WERI-Rb-1 (cell line): ENCODE measurements at regions not wholly inside any gene's neighbourhood (a gene's known extent, or its start where the extent isn't known, plus 50 kb on each side); places are given as distances from the start of the nearest gene placed in this dataset.

Experiments used
- DNase-seq: peaks from one replicate; pipeline ENCODE4 v3.0.0-alpha.2; 2020
- H3K27ac ChIP-seq: fragments of 250-450 bp; sonication (Bioruptor Pico); 2 replicates; pipeline ENCODE4 v1.5.1; 2020; ENCODE audit warnings: mild to moderate bottlenecking, moderate library complexity
- H3K27me3 ChIP-seq: fragments of 250-450 bp; sonication (Bioruptor Pico); 2 replicates; pipeline ENCODE4 v1.5.1; 2021; ENCODE audit warnings: mild to moderate bottlenecking, low read depth, moderate library complexity; ENCODE audit not compliant: insufficient read depth, severe bottlenecking
- H3K36me3 ChIP-seq: fragments of 250-450 bp; sonication (Bioruptor Pico); 2 replicates; pipeline ENCODE4 v1.5.1; 2020; ENCODE audit warnings: mild to moderate bottlenecking, moderate library complexity
- H3K4me3 ChIP-seq: 2 replicates; pipeline ENCODE4 v1.5.1; 2011; ENCODE audit warnings: low read depth, mild to moderate bottlenecking, control low read depth, low read length
- H3K9me3 ChIP-seq: fragments of 250-450 bp; sonication (Bioruptor Pico); 2 replicates; pipeline ENCODE4 v1.5.1; 2021; ENCODE audit warnings: mild to moderate bottlenecking, moderate library complexity; ENCODE audit not compliant: severe bottlenecking
- CTCF ChIP-seq: IDR thresholded peaks from 2 replicates; pipeline ENCODE4 v1.5.1; 2011; ENCODE audit warnings: low read depth, mild to moderate bottlenecking, control low read depth, inconsistent platforms, low read length

GRCh38 chr16:7124701-7125100, 207.9 kb upstream of the RBFOX1 start:
- Histone ChIP-seq H3K4me3 (no peak overlapping the region), H3K27me3 (peaks cover 3% of the 10 kb centered on the region), H3K36me3 (no peaks in the 10 kb centered on the region), H3K27ac (no peak overlapping the region), H3K9me3 (no peaks in the 10 kb centered on the region)
- no peak for DNase-seq
- no peak for TF ChIP-seq CTCF

- no peak overlapping the region for H3K27ac ChIP-seq
- no peak for TF ChIP-seq CTCF
Measured at GRCh38 chr16:7124242-7124641, 208.4 kb upstream of the RBFOX1 start.

GRCh38 chr16:7116734-7117133, 215.9 kb upstream of the RBFOX1 start:
- Histone ChIP-seq H3K27me3 (no peaks in the 10 kb centered on the region), H3K9me3 (no peaks in the 10 kb centered on the region), H3K27ac (no peak overlapping the region), H3K36me3 (no peaks in the 10 kb centered on the region), H3K4me3 (no peak overlapping the region)
- no peak for TF ChIP-seq CTCF
- DNase-seq: no peak

More at GRCh38 chr16:7124242-7124641, 208.4 kb upstream of the RBFOX1 start:
- no peak for DNase-seq
- H3K27me3 ChIP-seq: peaks cover 3% of the 10 kb centered on the region
- H3K36me3 ChIP-seq: no peaks in the 10 kb centered on the region
- H3K4me3 ChIP-seq: no peak overlapping the region
- no peaks in the 10 kb centered on the region for H3K9me3 ChIP-seq

- Histone ChIP-seq H3K4me3 (no peak overlapping the region), H3K9me3 (no peaks in the 10 kb centered on the region), H3K27ac (no peak overlapping the region), H3K36me3 (no peaks in the 10 kb centered on the region), H3K27me3 (no peaks in the 10 kb centered on the region)
- DNase-seq: no peak
- no peak for TF ChIP-seq CTCF
Measured at GRCh38 chr16:7115898-7116297, 216.7 kb upstream of the RBFOX1 start.

GRCh38 chr16:7113949-7114348, 218.7 kb upstream of the RBFOX1 start:
- DNase-seq: no peak
- Histone ChIP-seq H3K27ac (no peak overlapping the region), H3K4me3 (no peak overlapping the region), H3K9me3 (no peaks in the 10 kb centered on the region), H3K27me3 (no peaks in the 10 kb centered on the region), H3K36me3 (no peaks in the 10 kb centered on the region)
- no peak for TF ChIP-seq CTCF

- no peak for TF ChIP-seq CTCF
- H3K27ac ChIP-seq: no peak overlapping the region
- DNase-seq: no peak
- H3K36me3 ChIP-seq: no peaks in the 10 kb centered on the region
- no peaks in the 10 kb centered on the region for H3K9me3 ChIP-seq
- H3K4me3 ChIP-seq: no peak overlapping the region
- H3K27me3 ChIP-seq: no peaks in the 10 kb centered on the region
Measured at GRCh38 chr16:7113395-7113794, 219.2 kb upstream of the RBFOX1 start.
